ENCODE measurements at regions not wholly inside any gene's neighbourhood (a gene's known extent, or its start where the extent isn't known, plus 50 kb on each side); places are given as distances from the start of the nearest gene placed in this dataset.

GRCh38 chr16:85255777-85256176 lies 143.5 kb upstream of the CIBAR2 start:
- DNase-seq (ENCODE audit: low read depth in 2 of 2): no peak

- no peak for DNase-seq (ENCODE audit: low read depth in 2 of 2)
These were observed 144.0 kb upstream of the CIBAR2 start for GRCh38 chr16:85256190-85256739.

- no peak for DNase-seq (ENCODE audit: low read depth in 2 of 2)
These were observed 145.2 kb upstream of the CIBAR2 start for GRCh38 chr16:85257483-85257882.

GRCh38 chr16:85258166-85258565 lies 145.9 kb upstream of the CIBAR2 start:
- DNase-seq (ENCODE audit: low read depth in 2 of 2): no peak

GRCh38 chr16:85258629-85259028 lies 146.4 kb upstream of the CIBAR2 start:
- DNase-seq (ENCODE audit: low read depth in 2 of 2): no peak

- no peak for DNase-seq (ENCODE audit: low read depth in 2 of 2)
These were observed 147.0 kb upstream of the CIBAR2 start for GRCh38 chr16:85259115-85259831.

- DNase-seq (ENCODE audit: low read depth in 2 of 2): no peak
These were observed 147.5 kb upstream of the CIBAR2 start for GRCh38 chr16:85259832-85260167.

GRCh38 chr16:85261204-85261603 lies 148.9 kb upstream of the CIBAR2 start:
- no peak for DNase-seq (ENCODE audit: low read depth in 2 of 2)

- no peak for DNase-seq (ENCODE audit: low read depth in 2 of 2)
These were observed 149.6 kb upstream of the CIBAR2 start for GRCh38 chr16:85261657-85262557.

- DNase-seq (ENCODE audit: low read depth in 2 of 2): no peak
These were observed 150.4 kb upstream of the CIBAR2 start for GRCh38 chr16:85262558-85263238.

- no peak for DNase-seq (ENCODE audit: low read depth in 2 of 2)
These were observed 150.9 kb upstream of the CIBAR2 start for GRCh38 chr16:85263239-85263585.

GRCh38 chr16:85264752-85265151 lies 152.5 kb upstream of the CIBAR2 start:
- DNase-seq (ENCODE audit: low read depth in 2 of 2): no peak

GRCh38 chr16:85265161-85265784 lies 153.0 kb upstream of the CIBAR2 start:
- no peak for DNase-seq (ENCODE audit: low read depth in 2 of 2)

GRCh38 chr16:85265810-85266209 lies 153.5 kb upstream of the CIBAR2 start:
- DNase-seq (ENCODE audit: low read depth in 2 of 2): no peak

- DNase-seq (ENCODE audit: low read depth in 2 of 2): no peak
These were observed 154.6 kb upstream of the CIBAR2 start for GRCh38 chr16:85266857-85267256.

GRCh38 chr16:85267414-85267945 lies 155.2 kb upstream of the CIBAR2 start:
- DNase-seq (ENCODE audit: low read depth in 2 of 2): no peak

- DNase-seq (ENCODE audit: low read depth in 2 of 2): no peak
These were observed 156.9 kb upstream of the CIBAR2 start for GRCh38 chr16:85269165-85269564.

GRCh38 chr16:85270374-85270773 lies 158.1 kb upstream of the CIBAR2 start:
- DNase-seq (ENCODE audit: low read depth in 2 of 2): no peak

- DNase-seq (ENCODE audit: low read depth in 2 of 2): no peak
These were observed 158.9 kb upstream of the CIBAR2 start for GRCh38 chr16:85271198-85271597.

- no peak for DNase-seq (ENCODE audit: low read depth in 2 of 2)
These were observed 161.0 kb upstream of the CIBAR2 start for GRCh38 chr16:85273293-85273692.

GRCh38 chr16:85274501-85274900 lies 162.2 kb upstream of the CIBAR2 start:
- no peak for DNase-seq (ENCODE audit: low read depth in 2 of 2)

GRCh38 chr16:85274924-85275323 lies 162.7 kb upstream of the CIBAR2 start:
- no peak for DNase-seq (ENCODE audit: low read depth in 2 of 2)

All from stimulated activated CD8-positive, alpha-beta memory T cell treated with anti-CD3 and anti-CD28 coated beads, Interleukin-15, amount 100 ng/mL, for 4 hours (primary cell).